H1 (cell line): ENCODE measurements at regions not wholly inside any gene's neighbourhood (a gene's known extent, or its start where the extent isn't known, plus 50 kb on each side); places are given as distances from the start of the nearest gene placed in this dataset.

Source experiments
- HDAC2 ChIP-seq, 2 experiments: fragments of 300-600 bp in 1 of 2; sonication (generic) in 1 of 2; IDR thresholded peaks; 2 replicates each; pipeline ENCODE4 v1.6.1; 2011 to 2012; ENCODE audit warnings: low read depth in 2 of 2, low read length in 2 of 2, mild to moderate bottlenecking in 2 of 2, moderate library complexity in 2 of 2, borderline replicate concordance in 1 of 2, inconsistent platforms in 1 of 2
- SP4 ChIP-seq: IDR thresholded peaks from 2 replicates; pipeline ENCODE4 v1.6.1; 2012; ENCODE audit warnings: low read length, inconsistent platforms
- TF ChIP-seq, protein P1 (sequence below): IDR thresholded peaks from 2 replicates; pipeline ENCODE4 v1.6.1; 2011; ENCODE audit warnings: low read length, improper control_type of control experiment

DNA sequence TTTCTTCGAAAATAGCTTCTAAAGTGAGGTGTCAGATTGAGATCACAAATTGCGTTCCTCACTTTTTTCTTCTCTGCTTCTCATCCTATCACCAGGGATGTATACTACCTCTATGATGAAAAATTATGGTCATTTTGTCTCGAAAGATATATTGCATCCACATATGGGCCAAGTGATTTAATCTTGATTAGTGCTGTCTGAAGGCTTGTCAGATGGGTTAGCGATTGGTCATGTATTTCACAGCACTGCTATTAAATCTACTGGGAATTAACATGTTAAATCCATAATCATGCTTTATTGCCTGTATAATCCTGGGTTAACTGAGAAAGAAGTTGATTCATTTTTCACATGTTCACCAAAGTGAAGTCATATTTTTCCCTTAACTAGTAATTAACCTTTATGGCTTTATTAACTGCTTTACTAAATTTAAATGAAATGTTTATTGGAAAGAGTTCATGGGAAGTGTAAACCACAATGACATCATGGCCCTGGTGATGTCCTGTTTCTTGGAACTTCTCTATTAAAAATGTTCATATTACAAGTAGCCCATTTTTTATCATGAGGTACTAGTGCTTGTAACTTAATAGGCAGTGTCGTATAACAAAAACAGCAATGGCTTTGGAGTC is 193.3 kb downstream of the SMC2 start (continued):
- no peak for TF ChIP-seq HDAC2 (IDR thresholded peaks at IDR 0.05; ENCODE audit: borderline replicate concordance in 1 of 2, low read depth in 2 of 2, low read length in 2 of 2)
- TF ChIP-seq, protein P1, sequence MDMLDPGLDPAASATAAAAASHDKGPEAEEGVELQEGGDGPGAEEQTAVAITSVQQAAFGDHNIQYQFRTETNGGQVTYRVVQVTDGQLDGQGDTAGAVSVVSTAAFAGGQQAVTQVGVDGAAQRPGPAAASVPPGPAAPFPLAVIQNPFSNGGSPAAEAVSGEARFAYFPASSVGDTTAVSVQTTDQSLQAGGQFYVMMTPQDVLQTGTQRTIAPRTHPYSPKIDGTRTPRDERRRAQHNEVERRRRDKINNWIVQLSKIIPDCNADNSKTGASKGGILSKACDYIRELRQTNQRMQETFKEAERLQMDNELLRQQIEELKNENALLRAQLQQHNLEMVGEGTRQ, result no peak
- no peak for TF ChIP-seq SP4
